AG09309 (cell line): ENCODE measurements at regions not wholly inside any gene's neighbourhood (a gene's known extent, or its start where the extent isn't known, plus 50 kb on each side); places are given as distances from the start of the nearest gene placed in this dataset.

ENCODE experiments used
- DNase-seq: peaks from one replicate; pipeline ENCODE4 v3.0.0-alpha.2; 2010; ENCODE audit warnings: low read depth
- H3K4me3 ChIP-seq: 2 replicates; pipeline ENCODE4 v1.5.1; 2011; ENCODE audit warnings: mild to moderate bottlenecking, low read depth, low read length, moderate library complexity; ENCODE audit not compliant: control insufficient read depth
- TF ChIP-seq, protein P1 (sequence below): IDR thresholded peaks from 2 replicates; pipeline ENCODE4 v1.5.1; 2011; ENCODE audit warnings: mild to moderate bottlenecking, low read depth, low read length, inconsistent platforms; ENCODE audit not compliant: insufficient read depth, control insufficient read depth; ENCODE audit errors: missing control alignments

DNA sequence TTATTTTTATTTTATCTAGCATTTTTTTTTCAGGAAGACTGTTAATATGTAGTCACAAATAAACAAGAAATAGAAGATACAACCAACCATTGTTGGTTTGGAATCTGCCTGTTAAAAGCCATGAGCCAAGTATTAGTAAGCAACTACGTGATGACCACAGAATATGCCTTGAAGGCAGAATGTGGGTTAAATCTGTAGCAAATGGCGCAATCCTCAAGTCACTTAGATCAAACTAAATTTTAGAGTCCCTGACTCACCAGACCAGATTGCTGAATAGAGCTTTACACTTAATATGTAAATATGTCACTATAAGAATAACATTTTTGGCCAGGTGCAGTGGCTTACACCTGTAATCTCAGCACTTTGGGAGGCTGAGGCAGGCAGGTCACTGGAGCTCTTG, 800.1 kb upstream of the CITED2 start:
- no peak overlapping the region for H3K4me3 ChIP-seq
- TF ChIP-seq, protein P1, sequence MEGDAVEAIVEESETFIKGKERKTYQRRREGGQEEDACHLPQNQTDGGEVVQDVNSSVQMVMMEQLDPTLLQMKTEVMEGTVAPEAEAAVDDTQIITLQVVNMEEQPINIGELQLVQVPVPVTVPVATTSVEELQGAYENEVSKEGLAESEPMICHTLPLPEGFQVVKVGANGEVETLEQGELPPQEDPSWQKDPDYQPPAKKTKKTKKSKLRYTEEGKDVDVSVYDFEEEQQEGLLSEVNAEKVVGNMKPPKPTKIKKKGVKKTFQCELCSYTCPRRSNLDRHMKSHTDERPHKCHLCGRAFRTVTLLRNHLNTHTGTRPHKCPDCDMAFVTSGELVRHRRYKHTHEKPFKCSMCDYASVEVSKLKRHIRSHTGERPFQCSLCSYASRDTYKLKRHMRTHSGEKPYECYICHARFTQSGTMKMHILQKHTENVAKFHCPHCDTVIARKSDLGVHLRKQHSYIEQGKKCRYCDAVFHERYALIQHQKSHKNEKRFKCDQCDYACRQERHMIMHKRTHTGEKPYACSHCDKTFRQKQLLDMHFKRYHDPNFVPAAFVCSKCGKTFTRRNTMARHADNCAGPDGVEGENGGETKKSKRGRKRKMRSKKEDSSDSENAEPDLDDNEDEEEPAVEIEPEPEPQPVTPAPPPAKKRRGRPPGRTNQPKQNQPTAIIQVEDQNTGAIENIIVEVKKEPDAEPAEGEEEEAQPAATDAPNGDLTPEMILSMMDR, result no peak
- DNase-seq, result peak; percentile 99

DNA sequence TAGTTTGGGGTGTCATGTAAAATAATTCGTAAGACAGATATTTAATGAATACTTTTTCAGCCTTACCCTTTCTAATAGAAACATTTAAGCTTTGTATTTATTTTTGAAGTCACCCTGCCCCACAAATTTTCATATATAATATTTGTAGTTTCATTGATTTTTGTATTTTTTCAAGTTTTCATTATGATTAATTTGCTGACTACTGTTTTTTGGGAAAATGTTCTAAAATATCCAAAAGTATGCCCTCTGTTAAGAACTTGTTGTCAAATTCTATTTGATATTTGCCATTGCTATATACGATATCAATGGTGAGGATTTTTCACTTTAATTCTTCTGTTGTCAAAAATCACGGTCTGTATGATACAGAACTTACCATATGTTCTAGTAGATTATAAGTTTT, 793.9 kb upstream of the CITED2 start:
- TF ChIP-seq, protein P1, result no peak
- DNase-seq, result no peak
- H3K4me3 ChIP-seq, result no peak overlapping the region

DNA sequence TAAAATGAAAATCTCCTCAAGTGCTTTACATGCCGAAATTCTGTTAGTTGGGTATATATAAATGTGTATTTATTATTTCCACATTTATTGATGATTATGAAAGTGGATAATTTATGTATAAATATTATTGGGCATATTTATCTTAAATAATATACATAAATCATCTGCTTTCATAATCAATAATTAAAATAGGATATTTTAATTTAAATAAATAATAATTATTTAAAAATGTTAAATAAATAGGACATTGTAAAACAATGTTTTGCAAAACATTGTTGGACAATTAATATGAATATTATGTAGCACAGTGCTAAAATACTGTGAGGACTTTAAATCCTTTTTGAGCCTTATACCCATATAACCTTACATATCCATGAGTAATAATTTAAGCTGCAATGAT, 786.5 kb upstream of the CITED2 start:
- H3K4me3 ChIP-seq, result no peak overlapping the region
- DNase-seq, result no peak
- TF ChIP-seq, protein P1, result no peak

DNA sequence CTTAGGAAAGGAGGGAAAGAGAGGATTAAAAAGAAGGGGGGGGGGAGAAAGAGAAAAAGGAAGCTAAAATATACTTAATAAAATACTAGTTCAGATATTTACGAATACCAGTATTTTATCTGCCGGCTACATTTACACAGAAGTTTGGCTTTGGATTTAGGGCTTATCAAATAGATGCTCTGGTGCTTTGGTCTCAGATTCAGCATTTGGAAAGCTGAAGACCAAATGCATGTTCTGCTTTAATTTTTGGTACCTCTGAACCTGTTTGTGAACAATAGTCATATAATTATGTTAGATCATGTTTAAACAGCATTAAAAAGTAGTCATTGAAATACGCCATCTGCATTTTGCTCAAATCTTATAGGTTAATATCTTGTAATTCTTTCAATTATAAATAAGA, 786.0 kb upstream of the CITED2 start:
- H3K4me3 ChIP-seq, result no peak overlapping the region
- TF ChIP-seq, protein P1, result no peak
- no peak for DNase-seq

DNA sequence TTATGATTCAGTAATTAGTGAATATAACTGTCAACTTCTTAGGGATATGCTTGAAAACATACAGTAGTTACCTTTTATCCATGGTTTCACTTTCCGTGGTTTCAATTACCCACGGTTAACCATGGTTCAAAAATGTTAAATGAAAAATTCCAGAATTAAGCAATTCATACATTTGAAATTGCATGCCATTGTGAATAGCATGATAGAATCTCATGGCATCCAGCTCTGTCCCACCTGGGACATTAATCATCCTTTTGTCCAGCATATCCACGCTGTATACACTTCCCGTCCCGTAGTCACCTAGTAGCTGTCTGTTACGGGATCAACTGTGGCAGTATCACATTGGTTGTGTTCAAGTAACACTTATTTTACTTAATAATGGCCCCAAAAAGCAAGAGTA, 781.7 kb upstream of the CITED2 start:
- DNase-seq, result no peak
- TF ChIP-seq, protein P1, result no peak
- no peak overlapping the region for H3K4me3 ChIP-seq

DNA sequence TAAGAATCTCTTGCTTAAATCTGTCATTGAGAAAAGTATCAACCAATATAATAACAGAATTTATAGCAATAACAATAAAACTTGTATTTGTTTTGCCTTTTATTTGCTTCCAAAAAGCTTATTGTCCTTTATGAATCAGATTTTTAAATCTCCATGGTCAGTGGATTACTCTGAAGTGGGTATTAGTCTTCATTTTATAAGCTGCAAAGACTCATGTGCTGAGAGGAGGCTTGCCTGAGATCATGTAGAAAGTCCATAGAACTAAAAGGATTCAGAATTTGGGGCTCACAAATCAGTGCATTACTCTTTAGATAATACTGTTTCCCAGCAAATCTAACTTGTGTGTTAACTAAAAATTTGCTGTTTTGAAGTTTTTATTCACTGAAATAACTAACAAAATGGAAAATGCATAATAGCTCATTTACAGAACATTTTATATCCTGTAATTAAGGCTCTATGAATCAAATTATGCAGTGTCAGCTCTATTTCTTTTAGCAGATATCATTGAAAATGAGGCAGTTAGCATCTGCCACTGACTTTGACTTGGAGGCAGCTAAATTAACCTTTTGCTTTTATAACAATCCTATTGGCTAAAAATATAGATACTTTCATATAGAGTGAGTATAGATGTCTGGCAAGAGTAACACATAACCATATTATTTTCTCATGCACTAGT, 781.1 kb upstream of the CITED2 start:
- TF ChIP-seq, protein P1, result no peak
- H3K4me3 ChIP-seq, result no peak overlapping the region
- no peak for DNase-seq
